Naive B cell (primary cell): ENCODE measurements at regions not wholly inside any gene's neighbourhood (a gene's known extent, or its start where the extent isn't known, plus 50 kb on each side); places are given as distances from the start of the nearest gene placed in this dataset.

ENCODE experiments used
- ATAC-seq, 2 donors: fragments of 150-1000 bp; cut with Tn5 transposase; 2 replicates each; pipeline ENCODE4 v1.10.0; 2021; ENCODE audit warnings: low read depth in 2 of 2, mild to moderate bottlenecking in 2 of 2, moderate library complexity in 2 of 2
- DNase-seq: peaks from one replicate; pipeline ENCODE4 v3.0.0; 2022
- H3K27ac Mint-ChIP-seq, 6 donors: one replicate each; pipeline ENCODE4 v1.8.0; 2020 to 2022; ENCODE audit warnings: mild to moderate bottlenecking in 6 of 6, mixed read lengths in 6 of 6, moderate library complexity in 5 of 6, inconsistent platforms in 2 of 6
- H3K27me3 Mint-ChIP-seq, 3 donors: one replicate each; pipeline ENCODE4 v1.8.0; 2021 to 2022; ENCODE audit warnings: mixed read lengths in 3 of 3, mild to moderate bottlenecking in 1 of 3
- H3K36me3 Mint-ChIP-seq, 2 donors: one replicate each; pipeline ENCODE4 v1.8.0; 2020 to 2022; ENCODE audit warnings: mixed read lengths in 2 of 2, inconsistent platforms in 1 of 2, mild to moderate bottlenecking in 1 of 2
- H3K4me1 Mint-ChIP-seq, 3 donors: one replicate each; pipeline ENCODE4 v1.8.0; 2020 to 2022; ENCODE audit warnings: mixed read lengths in 3 of 3, inconsistent platforms in 1 of 3, mild to moderate bottlenecking in 1 of 3, moderate library complexity in 1 of 3
- H3K4me3 Mint-ChIP-seq, 8 donors: one replicate each; pipeline ENCODE4 v1.8.0; 2020 to 2022; ENCODE audit warnings: mild to moderate bottlenecking in 8 of 8, mixed read lengths in 8 of 8, moderate library complexity in 8 of 8, inconsistent platforms in 2 of 8
- H3K9me3 Mint-ChIP-seq, 7 donors: one replicate each; pipeline ENCODE4 v1.8.0; 2020 to 2022; ENCODE audit warnings: mixed read lengths in 7 of 7, mild to moderate bottlenecking in 5 of 7, inconsistent platforms in 2 of 7, moderate library complexity in 1 of 7

GRCh38 chr14:66401449-66402095, 84.6 kb upstream of the CCDC196 start:
- Mint-ChIP-seq H3K36me3 (no peaks in the 10 kb centered on the region), H3K27ac (no peak overlapping the region), H3K4me3 (no peak overlapping the region), H3K9me3 (no peaks in the 10 kb centered on the region), H3K4me1 (no peaks in the 10 kb centered on the region), H3K27me3 (no peaks in the 10 kb centered on the region)
- no peak for DNase-seq
- ATAC-seq: no peak

GRCh38 chr14:66403183-66403582, 83.0 kb upstream of the CCDC196 start:
- Mint-ChIP-seq H3K27me3 (no peaks in the 10 kb centered on the region), H3K9me3 (no peaks in the 10 kb centered on the region), H3K27ac (no peak overlapping the region), H3K36me3 (no peaks in the 10 kb centered on the region), H3K4me3 (no peak overlapping the region), H3K4me1 (no peaks in the 10 kb centered on the region)
- ATAC-seq: no peak
- DNase-seq: no peak

- no peaks in the 10 kb centered on the region for H3K36me3 Mint-ChIP-seq
- ATAC-seq: no peak
- H3K4me1 Mint-ChIP-seq: no peaks in the 10 kb centered on the region
- H3K4me3 Mint-ChIP-seq: no peak overlapping the region
- no peak overlapping the region for H3K27ac Mint-ChIP-seq
- peaks cover 0 to 4% (median 3%) of the 10 kb centered on the region in 7 donors for H3K9me3 Mint-ChIP-seq
- no peak for DNase-seq
- no peaks in the 10 kb centered on the region for H3K27me3 Mint-ChIP-seq
Measured at GRCh38 chr14:66404051-66404545, 82.1 kb upstream of the CCDC196 start.

- Mint-ChIP-seq H3K4me1 (no peaks in the 10 kb centered on the region), H3K27me3 (no peaks in the 10 kb centered on the region), H3K36me3 (peaks cover 0 to 4% of the 10 kb centered on the region in 2 donors), H3K27ac (no peak overlapping the region), H3K9me3 (peaks cover 0 to 14% (median 3%) of the 10 kb centered on the region in 7 donors), H3K4me3 (no peak overlapping the region)
- DNase-seq (no peak), ATAC-seq (no peak)
Measured at GRCh38 chr14:66405158-66405557, 81.0 kb upstream of the CCDC196 start.

GRCh38 chr14:66413901-66414300, 72.3 kb upstream of the CCDC196 start:
- ATAC-seq: no peak
- no peak for DNase-seq
- H3K36me3 Mint-ChIP-seq: peaks cover 0 to 6% of the 10 kb centered on the region in 2 donors
- H3K4me1 Mint-ChIP-seq: no peaks in the 10 kb centered on the region
- H3K27ac Mint-ChIP-seq: no peak overlapping the region
- no peak overlapping the region for H3K4me3 Mint-ChIP-seq
- H3K9me3 Mint-ChIP-seq: peaks cover 0 to 26% (median 5%) of the 10 kb centered on the region in 7 donors
- no peaks in the 10 kb centered on the region for H3K27me3 Mint-ChIP-seq

GRCh38 chr14:66414511-66414910, 71.7 kb upstream of the CCDC196 start:
- H3K27me3 Mint-ChIP-seq: no peaks in the 10 kb centered on the region
- H3K4me1 Mint-ChIP-seq: no peaks in the 10 kb centered on the region
- ATAC-seq (no peak), DNase-seq (no peak)
- H3K27ac Mint-ChIP-seq: no peak overlapping the region
- H3K36me3 Mint-ChIP-seq: peaks cover 0 to 6% of the 10 kb centered on the region in 2 donors
- H3K9me3 Mint-ChIP-seq: peaks cover 0 to 20% (median 4%) of the 10 kb centered on the region in 7 donors
- no peak overlapping the region for H3K4me3 Mint-ChIP-seq

GRCh38 chr14:66420251-66421006, 65.7 kb upstream of the CCDC196 start:
- H3K36me3 Mint-ChIP-seq: no peaks in the 10 kb centered on the region
- H3K27ac Mint-ChIP-seq: no peak overlapping the region
- DNase-seq: no peak
- no peaks in the 10 kb centered on the region for H3K27me3 Mint-ChIP-seq
- ATAC-seq: no peak
- H3K9me3 Mint-ChIP-seq: peaks cover 0 to 12% (median 3%) of the 10 kb centered on the region in 7 donors
- no peaks in the 10 kb centered on the region for H3K4me1 Mint-ChIP-seq
- no peak overlapping the region for H3K4me3 Mint-ChIP-seq

- no peaks in the 10 kb centered on the region for H3K4me1 Mint-ChIP-seq
- H3K9me3 Mint-ChIP-seq: peaks cover 0 to under 1% (median 0%) of the 10 kb centered on the region in 7 donors
- no peaks in the 10 kb centered on the region for H3K27me3 Mint-ChIP-seq
- H3K4me3 Mint-ChIP-seq: no peak overlapping the region
- H3K36me3 Mint-ChIP-seq: no peaks in the 10 kb centered on the region
- DNase-seq (no peak), ATAC-seq (no peak)
- H3K27ac Mint-ChIP-seq: no peak overlapping the region
Measured at GRCh38 chr14:66421990-66422946, 63.9 kb upstream of the CCDC196 start.

- Mint-ChIP-seq H3K4me3 (no peak overlapping the region), H3K36me3 (no peaks in the 10 kb centered on the region), H3K9me3 (no peaks in the 10 kb centered on the region), H3K27me3 (no peaks in the 10 kb centered on the region), H3K27ac (no peak overlapping the region), H3K4me1 (no peaks in the 10 kb centered on the region)
- no peak for DNase-seq
- ATAC-seq: no peak
Measured at GRCh38 chr14:66425402-66425801, 60.8 kb upstream of the CCDC196 start.

- ATAC-seq: no peak
- Mint-ChIP-seq H3K27ac (no peak overlapping the region), H3K4me1 (no peaks in the 10 kb centered on the region), H3K36me3 (no peaks in the 10 kb centered on the region), H3K9me3 (no peaks in the 10 kb centered on the region), H3K27me3 (no peaks in the 10 kb centered on the region), H3K4me3 (no peak overlapping the region)
- DNase-seq: no peak
Measured at GRCh38 chr14:66426451-66426850, 59.7 kb upstream of the CCDC196 start.

- ATAC-seq: no peak
- H3K27me3 Mint-ChIP-seq: no peaks in the 10 kb centered on the region
- H3K4me3 Mint-ChIP-seq: no peak overlapping the region
- H3K27ac Mint-ChIP-seq: no peak overlapping the region
- DNase-seq: no peak
- H3K9me3 Mint-ChIP-seq: peaks cover 1 to 21% (median 5%) of the 10 kb centered on the region in 7 donors
- no peaks in the 10 kb centered on the region for H3K36me3 Mint-ChIP-seq
- H3K4me1 Mint-ChIP-seq: no peaks in the 10 kb centered on the region
Measured at GRCh38 chr14:66432334-66432733, 53.8 kb upstream of the CCDC196 start.

- H3K27ac Mint-ChIP-seq: no peak overlapping the region
- no peak overlapping the region for H3K4me3 Mint-ChIP-seq
- DNase-seq (no peak), ATAC-seq (no peak)
- H3K36me3 Mint-ChIP-seq: peaks cover under 1 to 4% of the 10 kb centered on the region in 2 donors
- H3K9me3 Mint-ChIP-seq: peaks cover 8 to 42% (median 14%) of the 10 kb centered on the region in 7 donors
- H3K4me1 Mint-ChIP-seq: no peaks in the 10 kb centered on the region
- H3K27me3 Mint-ChIP-seq: no peaks in the 10 kb centered on the region
Measured at GRCh38 chr14:66434464-66434863, 51.7 kb upstream of the CCDC196 start.

- no peak overlapping the region for H3K4me3 Mint-ChIP-seq
- ATAC-seq: no peak
- H3K9me3 Mint-ChIP-seq: peaks cover 17 to 55% (median 25%) of the 10 kb centered on the region in 7 donors
- no peaks in the 10 kb centered on the region for H3K4me1 Mint-ChIP-seq
- no peaks in the 10 kb centered on the region for H3K27me3 Mint-ChIP-seq
- peaks cover 12% of the 10 kb centered on the region in 2 donors for H3K36me3 Mint-ChIP-seq
- no peak for DNase-seq
- no peak overlapping the region for H3K27ac Mint-ChIP-seq
Measured at GRCh38 chr14:66435683-66436082, 50.5 kb upstream of the CCDC196 start.
